HEK293 (cell line): ENCODE measurements at regions not wholly inside any gene's neighbourhood (a gene's known extent, or its start where the extent isn't known, plus 50 kb on each side); places are given as distances from the start of the nearest gene placed in this dataset.

Experiments used
- CTCF ChIP-seq: fragments of 450-650 bp; formaldehyde crosslinking; IDR thresholded peaks from 2 replicates; pipeline ENCODE4 v1.5.1; 2016; ENCODE audit warnings: missing biosample characterization, missing genetic modification characterization
- SP2 ChIP-seq: fragments of 450-650 bp; formaldehyde crosslinking; IDR thresholded peaks from 2 replicates; pipeline ENCODE4 v1.5.1; 2016; ENCODE audit warnings: missing biosample characterization, missing genetic modification characterization
- TCF7L2 ChIP-seq: IDR thresholded peaks from 2 replicates; pipeline ENCODE4 v1.6.1; 2011; ENCODE audit warnings: low read depth, mild to moderate bottlenecking, inconsistent platforms, low read length, moderate library complexity, borderline replicate concordance
- YY1 ChIP-seq: fragments of 450-650 bp; formaldehyde crosslinking; IDR thresholded peaks from 2 replicates; pipeline ENCODE4 v1.5.1; 2018; ENCODE audit warnings: missing biosample characterization, missing genetic modification characterization
- ZBTB11 ChIP-seq: fragments of 450-650 bp; formaldehyde crosslinking; conservative IDR thresholded peaks from 2 replicates; pipeline ENCODE4 v1.5.1; 2016; ENCODE audit warnings: low read depth, missing biosample characterization, missing genetic modification characterization
- ZNF133 ChIP-seq: fragments of 450-650 bp; formaldehyde crosslinking; IDR thresholded peaks from 2 replicates; pipeline ENCODE4 v1.5.1; 2016; ENCODE audit warnings: missing biosample characterization, missing genetic modification characterization
- ZNF157 ChIP-seq: fragments of 450-650 bp; formaldehyde crosslinking; IDR thresholded peaks from 2 replicates; pipeline ENCODE4 v1.5.1; 2016; ENCODE audit warnings: missing biosample characterization, missing genetic modification characterization
- ZNF24 ChIP-seq: fragments of 450-650 bp; formaldehyde crosslinking; IDR thresholded peaks from 2 replicates; pipeline ENCODE4 v1.5.1; 2016; ENCODE audit warnings: missing biosample characterization, missing genetic modification characterization
- ZNF423 ChIP-seq: fragments of 450-650 bp; formaldehyde crosslinking; IDR thresholded peaks from 2 replicates; pipeline ENCODE4 v1.5.1; 2016; ENCODE audit warnings: missing biosample characterization, missing genetic modification characterization
- TF ChIP-seq, protein P1 (sequence below): fragments of 450-650 bp; formaldehyde crosslinking; IDR thresholded peaks from 2 replicates; pipeline ENCODE4 v1.5.1; 2016; ENCODE audit warnings: missing biosample characterization, missing genetic modification characterization, low read depth

- no peak for TF ChIP-seq ZNF157 (tag by site-specific recombination)
- TF ChIP-seq ZBTB11 = no peak
- TF ChIP-seq SP2 (tag by site-specific recombination) = no peak
- TF ChIP-seq ZNF423 (tag by site-specific recombination) = no peak
- no peak for TF ChIP-seq ZNF133 (tag by site-specific recombination)
- TF ChIP-seq, protein P1, sequence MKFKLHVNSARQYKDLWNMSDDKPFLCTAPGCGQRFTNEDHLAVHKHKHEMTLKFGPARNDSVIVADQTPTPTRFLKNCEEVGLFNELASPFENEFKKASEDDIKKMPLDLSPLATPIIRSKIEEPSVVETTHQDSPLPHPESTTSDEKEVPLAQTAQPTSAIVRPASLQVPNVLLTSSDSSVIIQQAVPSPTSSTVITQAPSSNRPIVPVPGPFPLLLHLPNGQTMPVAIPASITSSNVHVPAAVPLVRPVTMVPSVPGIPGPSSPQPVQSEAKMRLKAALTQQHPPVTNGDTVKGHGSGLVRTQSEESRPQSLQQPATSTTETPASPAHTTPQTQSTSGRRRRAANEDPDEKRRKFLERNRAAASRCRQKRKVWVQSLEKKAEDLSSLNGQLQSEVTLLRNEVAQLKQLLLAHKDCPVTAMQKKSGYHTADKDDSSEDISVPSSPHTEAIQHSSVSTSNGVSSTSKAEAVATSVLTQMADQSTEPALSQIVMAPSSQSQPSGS (tag by site-specific recombination) = no peak
- TF ChIP-seq CTCF (tag by site-specific recombination) = peak; percentile 18; the same call in 1 of the 2 replicates
- no peak for TF ChIP-seq YY1 (tag by site-specific recombination)
- TF ChIP-seq TCF7L2 = no peak
- no peak for TF ChIP-seq ZNF24 (tag by site-specific recombination)
Observed at GRCh38 chr5:7261049-7261448, 134.9 kb upstream of the ADCY2 start.
